Fibroblast of lung (primary cell): ENCODE measurements at regions not wholly inside any gene's neighbourhood (a gene's known extent, or its start where the extent isn't known, plus 50 kb on each side); places are given as distances from the start of the nearest gene placed in this dataset.

Experiments used
- DNase-seq, 2 donors: peaks; one replicate each; pipeline versions ENCODE4 v3.0.0 to v3.0.0-alpha.2; 2010; ENCODE audit warnings: low read depth in 2 of 2
- H2AFZ ChIP-seq: 2 replicates; pipeline ENCODE4 v1.5.1; 2012; ENCODE audit warnings: low read length, control low read depth, inconsistent platforms
- H3K27ac ChIP-seq: 2 replicates; pipeline ENCODE4 v1.5.1; 2011; ENCODE audit warnings: low read length, control low read depth; ENCODE audit not compliant: insufficient read depth
- H3K27me3 ChIP-seq: 2 replicates; pipeline ENCODE4 v1.5.1; 2011; ENCODE audit warnings: mild to moderate bottlenecking, low read length; ENCODE audit not compliant: control insufficient read depth, insufficient read depth
- H3K36me3 ChIP-seq: 2 replicates; pipeline ENCODE4 v1.5.1; 2011; ENCODE audit warnings: low read length; ENCODE audit not compliant: control insufficient read depth, insufficient read depth
- H3K4me1 ChIP-seq: 2 replicates; pipeline ENCODE4 v1.5.1; 2011; ENCODE audit warnings: low read length; ENCODE audit not compliant: control insufficient read depth, insufficient read depth; ENCODE audit errors: extremely low read depth
- H3K4me2 ChIP-seq: 2 replicates; pipeline ENCODE4 v1.5.1; 2011; ENCODE audit warnings: low read length, control low read depth; ENCODE audit not compliant: insufficient read depth; ENCODE audit errors: extremely low read depth
- H3K4me3 ChIP-seq, 4 experiments: fragments of 200-600 bp in 1 of 4; sonication (generic) in 1 of 4; replicated peaks in 1 of 4; 2 replicates each; pipeline ENCODE4 v1.5.1; 2011 to 2016; ENCODE audit warnings: low read length in 4 of 4, low read depth in 3 of 4, mild to moderate bottlenecking in 3 of 4, control low read depth in 2 of 4, inconsistent platforms in 1 of 4, mixed read lengths in 1 of 4; ENCODE audit not compliant: insufficient read depth in 1 of 4; ENCODE audit errors: control extremely low read depth in 1 of 4
- H3K79me2 ChIP-seq: 2 replicates; pipeline ENCODE4 v1.5.1; 2012; ENCODE audit warnings: mild to moderate bottlenecking, low read length, inconsistent platforms; ENCODE audit not compliant: control insufficient read depth, insufficient read depth
- H3K9ac ChIP-seq: 2 replicates; pipeline ENCODE4 v1.5.1; 2011; ENCODE audit warnings: mild to moderate bottlenecking, low read length, control low read depth; ENCODE audit not compliant: insufficient read depth
- H3K9me3 ChIP-seq: 2 replicates; pipeline ENCODE4 v1.5.1; 2012; ENCODE audit warnings: low read depth, low read length; ENCODE audit not compliant: control insufficient read depth, insufficient read depth
- H4K20me1 ChIP-seq: 2 replicates; pipeline ENCODE4 v1.5.1; 2011; ENCODE audit warnings: low read length; ENCODE audit not compliant: control insufficient read depth, insufficient read depth; ENCODE audit errors: extremely low read depth
- CTCF ChIP-seq, 2 donors: IDR thresholded peaks in 1 of 2; conservative IDR thresholded peaks in 1 of 2; 1 replicate in 1 of 2; 2 replicates in 1 of 2; pipeline ENCODE4 v1.5.1; 2011 to 2012; ENCODE audit warnings: low read length in 2 of 2, control low read depth in 1 of 2, inconsistent platforms in 1 of 2, low read depth in 1 of 2, mild to moderate bottlenecking in 1 of 2
- EZH2 ChIP-seq: IDR thresholded peaks from 2 replicates; pipeline ENCODE4 v1.5.1; 2012; ENCODE audit warnings: low read length, control low read depth, mild to moderate bottlenecking; ENCODE audit errors: missing control alignments

GRCh38 chr20:39939241-39939865, 749.7 kb downstream of the MAFB start:
- DNase-seq, result peak in 1 of 2 donors; percentile 3
- Histone ChIP-seq H3K9ac (no peak overlapping the region), H3K79me2 (no peaks in the 10 kb centered on the region), H3K9me3 (no peaks in the 10 kb centered on the region), H3K4me3 (no peak overlapping the region), H3K27ac (no peak overlapping the region), H3K27me3 (no peaks in the 10 kb centered on the region), H4K20me1 (no peaks in the 10 kb centered on the region), H3K36me3 (no peaks in the 10 kb centered on the region), H3K4me2 (no peak overlapping the region), H3K4me1 (no peaks in the 10 kb centered on the region), H2AFZ (no peak overlapping the region)
- TF ChIP-seq EZH2, result no peak
- no peak for TF ChIP-seq CTCF (conservative IDR thresholded peaks at IDR 0.05 in 1 of 2, IDR thresholded peaks at IDR 0.05 in 1 of 2; ENCODE audit: low read depth in 1 of 2, low read length in 2 of 2)

- Histone ChIP-seq H3K9ac (no peak overlapping the region), H2AFZ (no peak overlapping the region), H3K36me3 (no peaks in the 10 kb centered on the region), H3K4me3 (no peak overlapping the region), H3K27me3 (no peaks in the 10 kb centered on the region), H3K4me2 (no peak overlapping the region), H4K20me1 (no peaks in the 10 kb centered on the region), H3K9me3 (no peaks in the 10 kb centered on the region), H3K79me2 (no peaks in the 10 kb centered on the region), H3K27ac (no peak overlapping the region), H3K4me1 (no peaks in the 10 kb centered on the region)
- no peak for DNase-seq
- TF ChIP-seq EZH2, result no peak
These were observed 752.6 kb downstream of the MAFB start for GRCh38 chr20:39936401-39936800.

- H3K36me3 ChIP-seq, result no peaks in the 10 kb centered on the region
- no peak overlapping the region for H3K4me2 ChIP-seq
- no peaks in the 10 kb centered on the region for H4K20me1 ChIP-seq
- no peak overlapping the region for H2AFZ ChIP-seq
- H3K9ac ChIP-seq, result no peak overlapping the region
- TF ChIP-seq CTCF (conservative IDR thresholded peaks at IDR 0.05 in 1 of 2, IDR thresholded peaks at IDR 0.05 in 1 of 2; ENCODE audit: low read depth in 1 of 2, low read length in 2 of 2), result no peak
- DNase-seq, result no peak
- H3K27ac ChIP-seq, result no peak overlapping the region
- no peaks in the 10 kb centered on the region for H3K27me3 ChIP-seq
- H3K4me1 ChIP-seq, result no peaks in the 10 kb centered on the region
- no peaks in the 10 kb centered on the region for H3K79me2 ChIP-seq
- no peak overlapping the region for H3K4me3 ChIP-seq
- H3K9me3 ChIP-seq, result no peaks in the 10 kb centered on the region
These were observed 753.1 kb downstream of the MAFB start for GRCh38 chr20:39935901-39936300.
